ENCODE measurements at regions not wholly inside any gene's neighbourhood (a gene's known extent, or its start where the extent isn't known, plus 50 kb on each side); places are given as distances from the start of the nearest gene placed in this dataset.

GRCh38 chr10:71039551-71039950 lies 151.2 kb upstream of the PCBD1 start:
- DNase-seq (ENCODE audit: low read depth), result no peak
- no peak overlapping the region for H3K4me3 ChIP-seq (ENCODE audit: low read depth, low read length)
- no peaks in the 10 kb centered on the region for H3K36me3 ChIP-seq (ENCODE audit: control insufficient read depth, insufficient read depth, low read length)
- peaks cover 23% of the 10 kb centered on the region for H3K27me3 ChIP-seq (ENCODE audit: control insufficient read depth, insufficient read depth, low read length)
- no peak for TF ChIP-seq CTCF (IDR thresholded peaks at IDR 0.05; ENCODE audit: insufficient read depth, low read length, poor library complexity, severe bottlenecking)

DNA sequence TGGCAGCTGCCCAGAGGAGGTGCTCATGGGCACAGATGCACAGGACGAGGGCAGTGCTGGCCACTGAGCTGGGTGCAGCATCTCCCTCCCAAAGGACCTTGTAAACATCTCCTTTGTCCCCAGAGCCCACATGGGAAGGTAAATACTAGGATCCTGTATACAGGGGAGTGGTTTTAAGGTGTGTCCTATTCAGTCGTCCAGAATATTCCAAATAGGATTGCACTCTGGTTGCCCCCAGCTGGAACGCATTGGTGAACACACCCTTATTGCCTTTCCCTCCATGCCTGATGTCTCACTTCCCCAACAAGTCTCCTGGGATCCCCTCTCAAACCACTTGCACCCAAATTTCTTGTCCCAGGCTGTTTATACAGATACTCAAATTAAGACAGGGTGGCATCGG lies 152.0 kb upstream of the PCBD1 start:
- no peak for TF ChIP-seq CTCF (IDR thresholded peaks at IDR 0.05; ENCODE audit: insufficient read depth, low read length, poor library complexity, severe bottlenecking)
- no peak overlapping the region for H3K4me3 ChIP-seq (ENCODE audit: low read depth, low read length)
- peaks cover 23% of the 10 kb centered on the region for H3K27me3 ChIP-seq (ENCODE audit: control insufficient read depth, insufficient read depth, low read length)
- H3K36me3 ChIP-seq (ENCODE audit: control insufficient read depth, insufficient read depth, low read length), result no peaks in the 10 kb centered on the region
- DNase-seq (ENCODE audit: low read depth), result no peak

DNA sequence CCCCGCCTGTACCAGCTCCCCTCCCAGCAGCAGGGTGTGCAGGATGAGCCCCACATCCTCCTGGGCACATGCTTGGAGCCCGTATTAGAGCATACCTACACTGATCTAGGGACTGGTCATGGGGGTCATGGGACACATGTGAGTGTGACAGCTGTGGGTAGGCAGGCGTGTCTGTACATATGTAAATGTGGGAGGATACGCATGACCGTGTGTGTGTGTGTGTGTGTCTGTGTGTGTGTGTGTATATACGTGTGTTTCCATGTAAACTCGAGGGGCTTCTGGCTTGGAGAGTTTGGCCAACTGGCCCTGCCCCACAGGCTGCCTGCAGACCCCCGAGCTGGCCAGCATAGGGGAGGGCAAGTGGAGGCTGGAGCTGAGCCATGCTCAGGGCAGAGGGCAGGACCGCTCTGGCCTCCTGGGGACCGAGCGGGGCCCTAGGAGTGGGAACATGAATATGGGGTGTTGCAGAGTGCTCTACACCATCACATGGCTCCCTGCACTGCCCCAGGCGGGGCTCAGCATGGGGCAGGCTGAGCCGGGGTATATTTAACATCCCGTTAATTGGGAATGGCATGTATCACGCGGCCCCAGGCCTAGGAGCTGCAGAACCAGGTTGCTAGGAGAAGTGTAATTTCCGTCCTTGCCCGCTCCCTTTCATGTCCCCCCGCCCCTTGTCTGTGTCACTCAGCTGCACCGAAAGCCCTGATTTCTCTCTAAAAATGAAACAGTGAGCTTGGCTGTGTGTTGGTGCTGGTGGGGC lies 152.7 kb upstream of the PCBD1 start:
- H3K36me3 ChIP-seq (ENCODE audit: control insufficient read depth, insufficient read depth, low read length), result no peaks in the 10 kb centered on the region
- no peak overlapping the region for H3K4me3 ChIP-seq (ENCODE audit: low read depth, low read length)
- peaks cover 23% of the 10 kb centered on the region for H3K27me3 ChIP-seq (ENCODE audit: control insufficient read depth, insufficient read depth, low read length)
- no peak for DNase-seq (ENCODE audit: low read depth)
- no peak for TF ChIP-seq CTCF (IDR thresholded peaks at IDR 0.05; ENCODE audit: insufficient read depth, low read length, poor library complexity, severe bottlenecking)

GRCh38 chr10:71042216-71042615 lies 153.9 kb upstream of the PCBD1 start:
- H3K4me3 ChIP-seq (ENCODE audit: low read depth, low read length), result no peak overlapping the region
- peaks cover 25% of the 10 kb centered on the region for H3K27me3 ChIP-seq (ENCODE audit: control insufficient read depth, insufficient read depth, low read length)
- no peak for TF ChIP-seq CTCF (IDR thresholded peaks at IDR 0.05; ENCODE audit: insufficient read depth, low read length, poor library complexity, severe bottlenecking)
- no peaks in the 10 kb centered on the region for H3K36me3 ChIP-seq (ENCODE audit: control insufficient read depth, insufficient read depth, low read length)
- no peak for DNase-seq (ENCODE audit: low read depth)

DNA sequence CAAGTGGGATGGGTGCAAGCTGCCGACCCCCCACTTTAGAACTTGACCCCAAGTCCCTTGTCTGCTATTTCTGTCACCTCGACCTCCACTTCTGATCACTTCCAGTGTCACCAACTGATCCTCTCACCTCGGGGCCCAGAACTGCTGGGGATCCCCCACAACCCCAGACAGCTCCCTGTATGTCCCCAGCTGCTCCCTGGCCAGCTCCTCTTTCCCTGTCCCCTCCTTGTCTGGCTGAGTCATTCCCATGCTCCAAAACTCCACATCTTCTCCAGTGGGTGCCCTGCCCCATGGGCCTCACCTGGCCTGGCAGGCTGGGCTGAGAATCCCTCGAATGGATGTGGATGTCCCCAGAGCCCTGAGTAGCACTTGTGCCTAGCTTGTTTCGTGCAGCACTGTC lies 154.3 kb upstream of the PCBD1 start:
- Histone ChIP-seq H3K36me3 (ENCODE audit: control insufficient read depth, insufficient read depth, low read length) (no peaks in the 10 kb centered on the region), H3K27me3 (ENCODE audit: control insufficient read depth, insufficient read depth, low read length) (peaks cover 25% of the 10 kb centered on the region), H3K4me3 (ENCODE audit: low read depth, low read length) (no peak overlapping the region)
- no peak for DNase-seq (ENCODE audit: low read depth)
- no peak for TF ChIP-seq CTCF (IDR thresholded peaks at IDR 0.05; ENCODE audit: insufficient read depth, low read length, poor library complexity, severe bottlenecking)

GRCh38 chr10:71043858-71044257 lies 155.5 kb upstream of the PCBD1 start:
- DNase-seq (ENCODE audit: low read depth), result no peak
- Histone ChIP-seq H3K27me3 (ENCODE audit: control insufficient read depth, insufficient read depth, low read length) (peaks cover 24% of the 10 kb centered on the region), H3K36me3 (ENCODE audit: control insufficient read depth, insufficient read depth, low read length) (no peaks in the 10 kb centered on the region), H3K4me3 (ENCODE audit: low read depth, low read length) (no peak overlapping the region)
- no peak for TF ChIP-seq CTCF (IDR thresholded peaks at IDR 0.05; ENCODE audit: insufficient read depth, low read length, poor library complexity, severe bottlenecking)

Data from kidney epithelial cell (primary cell).